NT2/D1 (cell line): ENCODE measurements at regions not wholly inside any gene's neighbourhood (a gene's known extent, or its start where the extent isn't known, plus 50 kb on each side); places are given as distances from the start of the nearest gene placed in this dataset.

ENCODE experiments used
- YY1 ChIP-seq: IDR thresholded peaks from 2 replicates; pipeline ENCODE4 v1.6.1; 2011; ENCODE audit not compliant: insufficient read length, insufficient read depth
- ZNF274 ChIP-seq: IDR thresholded peaks from 2 replicates; pipeline ENCODE4 v1.6.1; 2011; ENCODE audit warnings: mild to moderate bottlenecking, low read depth, low read length

DNA sequence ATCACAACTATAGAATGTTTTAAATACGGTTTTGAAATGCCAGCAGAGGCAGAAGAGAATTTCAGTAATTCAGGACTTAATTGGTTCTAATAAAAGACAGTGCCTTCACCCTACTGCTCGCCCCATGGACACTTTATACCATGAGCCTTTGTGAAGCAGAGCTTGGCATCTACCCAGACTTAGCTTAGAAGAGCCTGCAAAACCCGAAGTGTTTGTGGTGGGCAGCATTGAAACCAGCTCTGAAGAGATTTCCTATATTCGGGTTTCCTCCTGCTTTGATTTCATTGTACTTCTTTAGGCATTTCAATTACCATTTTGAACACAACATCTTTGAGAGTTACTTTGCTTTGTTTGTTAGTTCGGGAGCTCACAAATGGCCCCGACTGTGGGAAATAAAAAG is 185.1 kb upstream of the MTNR1B start:
- TF ChIP-seq YY1 (no peak), ZNF274 (no peak)
